HEK293T (cell line): ENCODE measurements at regions not wholly inside any gene's neighbourhood (a gene's known extent, or its start where the extent isn't known, plus 50 kb on each side); places are given as distances from the start of the nearest gene placed in this dataset.

Experiments
- CTCF ChIA-PET: fragments of 350-600 bp; formaldehyde crosslinking; extraction: SDS; loops from one replicate; lab custom pipeline; 2021; ENCODE audit warnings: antibody characterized with exemption, inconsistent platforms; lab: Yijun Ruan, JAX
- POLR2A ChIA-PET: fragments of 350-600 bp; formaldehyde crosslinking; extraction: SDS; loops from one replicate; lab custom pipeline; 2020; ENCODE audit warnings: antibody characterized with exemption, inconsistent platforms; lab: Yijun Ruan, JAX
- DNase-seq: peaks from one replicate; pipeline ENCODE4 v3.0.0; 2012; ENCODE audit warnings: mixed read lengths; ENCODE audit errors: extremely low spot score
- ARNT ChIP-seq: fragments of 450-650 bp; IDR thresholded peaks from 2 replicates; pipeline ENCODE4 v1.6.1; 2017; ENCODE audit warnings: mild to moderate bottlenecking
- BHLHE40 ChIP-seq: fragments of 450-650 bp; IDR thresholded peaks from 2 replicates; pipeline ENCODE4 v1.6.1; 2016; ENCODE audit warnings: mild to moderate bottlenecking, moderate library complexity, borderline replicate concordance
- CTBP1 ChIP-seq: fragments of 450-650 bp; IDR thresholded peaks from 2 replicates; pipeline ENCODE4 v1.6.1; 2016; ENCODE audit warnings: borderline replicate concordance
- ELF4 ChIP-seq: fragments of 450-650 bp; IDR thresholded peaks from 2 replicates; pipeline ENCODE4 v1.6.1; 2017; ENCODE audit warnings: antibody characterized with exemption
- FOXA1 ChIP-seq: fragments of 450-650 bp; IDR thresholded peaks from 2 replicates; pipeline ENCODE4 v1.6.1; 2016; ENCODE audit warnings: mild to moderate bottlenecking
- FOXK2 ChIP-seq: fragments of 450-650 bp; IDR thresholded peaks from 2 replicates; pipeline ENCODE4 v1.6.1; 2016; ENCODE audit warnings: mild to moderate bottlenecking
- FOXM1 ChIP-seq: fragments of 450-650 bp; IDR thresholded peaks from 2 replicates; pipeline ENCODE4 v1.6.1; 2017; ENCODE audit warnings: mild to moderate bottlenecking, borderline replicate concordance
- HDGF ChIP-seq: fragments of 450-650 bp; IDR thresholded peaks from 2 replicates; pipeline ENCODE4 v1.6.1; 2017; ENCODE audit warnings: antibody characterized with exemption, borderline replicate concordance
- L3MBTL2 ChIP-seq: fragments of 450-650 bp; conservative IDR thresholded peaks from 2 replicates; pipeline ENCODE4 v1.6.1; 2016; ENCODE audit warnings: mild to moderate bottlenecking
- LEF1 ChIP-seq: fragments of 450-650 bp; IDR thresholded peaks from 2 replicates; pipeline ENCODE4 v1.6.1; 2017; ENCODE audit warnings: mild to moderate bottlenecking, borderline replicate concordance
- NFRKB ChIP-seq: fragments of 450-650 bp; IDR thresholded peaks from 2 replicates; pipeline ENCODE4 v1.6.1; 2016; ENCODE audit warnings: mild to moderate bottlenecking, moderate library complexity
- SP1 ChIP-seq: fragments of 450-650 bp; IDR thresholded peaks from 2 replicates; pipeline ENCODE4 v1.6.1; 2017
- SUZ12 ChIP-seq: fragments of 450-650 bp; IDR thresholded peaks from 2 replicates; pipeline ENCODE4 v1.6.1; 2016; ENCODE audit warnings: mild to moderate bottlenecking
- TARDBP ChIP-seq: fragments of 450-650 bp; IDR thresholded peaks from 2 replicates; pipeline ENCODE4 v1.6.1; 2016
- ZNF384 ChIP-seq: fragments of 450-650 bp; IDR thresholded peaks from 2 replicates; pipeline ENCODE4 v1.6.1; 2016
- TF ChIP-seq, protein P1 (sequence below): fragments of 450-650 bp; IDR thresholded peaks from 2 replicates; pipeline ENCODE4 v1.6.1; 2016

DNA sequence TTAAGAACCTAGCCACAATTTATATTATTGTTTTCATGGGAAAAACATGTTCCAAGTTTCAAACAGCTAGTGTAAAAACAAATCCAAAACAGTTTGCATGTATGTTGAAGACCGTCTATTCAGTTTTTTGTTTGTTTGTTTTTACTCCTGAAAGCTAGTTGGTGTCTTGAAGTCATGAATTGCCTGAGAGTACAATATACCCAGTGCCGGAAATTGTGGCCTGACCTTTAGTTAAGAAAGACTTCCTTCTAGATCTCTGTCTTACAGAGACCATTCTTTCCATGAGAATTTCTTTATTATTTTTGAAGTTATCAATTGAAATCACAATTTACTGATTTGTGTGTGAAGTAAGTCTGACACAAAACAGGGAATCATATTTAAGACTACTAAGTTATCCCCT is 474.8 kb downstream of the KCNJ2 start:
- ChIA-PET POLR2A (no interaction called here), CTCF (no interaction called here)
- DNase-seq, result no peak
- TF ChIP-seq ZNF384 (no peak), SP1 (no peak), TARDBP (no peak), BHLHE40 (no peak), HDGF (no peak), ARNT (no peak), FOXM1 (no peak), FOXA1 (no peak), ELF4 (no peak), LEF1 (no peak), CTBP1 (no peak)
- TF ChIP-seq, protein P1, sequence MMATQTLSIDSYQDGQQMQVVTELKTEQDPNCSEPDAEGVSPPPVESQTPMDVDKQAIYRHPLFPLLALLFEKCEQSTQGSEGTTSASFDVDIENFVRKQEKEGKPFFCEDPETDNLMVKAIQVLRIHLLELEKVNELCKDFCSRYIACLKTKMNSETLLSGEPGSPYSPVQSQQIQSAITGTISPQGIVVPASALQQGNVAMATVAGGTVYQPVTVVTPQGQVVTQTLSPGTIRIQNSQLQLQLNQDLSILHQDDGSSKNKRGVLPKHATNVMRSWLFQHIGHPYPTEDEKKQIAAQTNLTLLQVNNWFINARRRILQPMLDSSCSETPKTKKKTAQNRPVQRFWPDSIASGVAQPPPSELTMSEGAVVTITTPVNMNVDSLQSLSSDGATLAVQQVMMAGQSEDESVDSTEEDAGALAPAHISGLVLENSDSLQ, result no peak

DNA sequence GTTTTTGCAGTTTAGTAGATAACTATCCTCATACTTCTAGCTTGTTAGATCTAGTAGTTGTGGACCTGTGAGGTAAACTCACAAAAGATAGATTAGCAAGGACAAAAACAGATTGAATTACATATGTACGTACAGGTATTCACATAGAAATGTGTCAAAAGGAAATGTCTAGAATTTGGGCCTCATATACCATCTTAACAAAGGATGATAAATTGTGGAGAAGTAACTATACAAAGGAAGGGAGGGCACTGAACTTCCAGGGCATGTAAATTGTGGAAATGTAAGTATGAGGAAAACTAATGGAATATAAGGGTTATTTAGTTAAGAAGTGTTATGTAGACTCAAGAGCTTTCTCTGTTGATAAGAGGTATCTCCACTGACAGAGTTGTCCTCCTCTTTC is 477.3 kb downstream of the KCNJ2 start:
- no peak for DNase-seq
- no peak for TF ChIP-seq SP1
- TF ChIP-seq, protein P1, result no peak
- no peak for TF ChIP-seq ZNF384
- CTCF ChIA-PET, result no interaction called here
- POLR2A ChIA-PET, result no interaction called here

DNA sequence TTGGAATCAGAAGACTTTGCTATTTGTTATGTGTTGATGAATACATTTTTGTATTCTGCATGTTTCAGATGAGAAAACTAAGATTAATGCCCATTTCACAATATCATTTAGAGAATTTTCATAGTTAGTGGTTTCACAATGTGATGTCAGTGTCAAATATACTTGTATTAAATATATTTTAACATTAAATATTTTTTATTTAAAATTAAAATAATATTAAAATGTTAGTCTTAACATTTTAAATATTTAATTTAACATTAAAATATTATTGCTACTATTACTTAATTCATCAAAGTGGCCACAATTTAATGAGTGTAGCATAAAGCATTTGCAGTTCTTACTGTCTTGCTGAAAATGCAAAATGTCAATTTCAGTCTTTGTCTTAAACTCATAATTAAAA is 478.8 kb downstream of the KCNJ2 start:
- POLR2A ChIA-PET, result no interaction called here
- DNase-seq, result no peak
- TF ChIP-seq BHLHE40 (no peak), L3MBTL2 (no peak), CTBP1 (no peak), TARDBP (no peak), FOXK2 (no peak), NFRKB (no peak), HDGF (no peak), FOXM1 (no peak), ARNT (no peak), SP1 (no peak), FOXA1 (no peak), SUZ12 (no peak), LEF1 (no peak)
- CTCF ChIA-PET, result no interaction called here

DNA sequence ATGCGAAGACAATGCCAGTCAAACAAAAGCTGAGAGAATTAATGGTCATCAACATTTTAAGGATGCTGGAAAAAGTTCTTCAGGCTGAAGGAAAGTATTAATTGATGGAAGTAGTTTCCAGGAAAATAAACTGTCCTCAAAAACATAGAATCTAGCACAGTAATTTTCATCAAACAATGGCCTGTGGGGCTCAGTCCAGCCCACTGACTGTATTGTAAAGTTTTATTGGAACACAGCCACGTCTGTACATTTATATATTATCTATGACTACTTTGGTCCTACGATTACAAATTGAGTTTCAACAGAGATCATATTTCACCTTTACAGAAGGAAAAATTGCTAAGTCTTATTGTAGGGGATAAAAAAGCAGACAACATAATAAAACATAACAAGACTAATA is 484.5 kb downstream of the KCNJ2 start:
- ChIA-PET CTCF (no interaction called here), POLR2A (interaction anchor here (0.6 kb wide), 1 partner anchor 226 kb away, joined by 3 read pairs; no protein-coding TSS in a partner anchor)

DNA sequence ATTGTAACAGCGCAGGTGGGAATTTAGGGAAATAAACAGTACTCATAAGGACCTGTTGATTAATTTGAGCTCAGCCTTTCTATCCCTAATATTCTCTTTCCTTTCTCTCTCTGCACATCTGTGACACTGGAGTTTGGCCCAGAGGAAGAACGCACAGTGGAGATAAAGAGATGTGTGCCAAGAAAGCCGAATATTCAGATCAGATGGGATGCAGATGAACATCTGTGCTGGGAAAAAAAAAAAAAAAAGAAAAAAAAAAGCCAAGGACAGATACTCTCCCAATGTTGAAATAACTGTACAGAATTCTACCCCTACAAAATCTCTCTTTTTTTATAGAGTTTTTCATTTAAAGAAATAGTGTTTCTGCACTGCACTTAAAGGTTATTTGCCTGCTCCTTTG is 485.4 kb downstream of the KCNJ2 start:
- no peak for DNase-seq
- TF ChIP-seq BHLHE40 (no peak), SUZ12 (no peak), ARNT (no peak), FOXA1 (no peak), CTBP1 (no peak), FOXK2 (no peak), HDGF (no peak)
- TF ChIP-seq, protein P1, result no peak
- POLR2A ChIA-PET, result no interaction called here
- CTCF ChIA-PET, result no interaction called here

More for the DNA sequence above, 484.5 kb downstream of the KCNJ2 start:
- no peak for DNase-seq
- no peak for TF ChIP-seq ELF4
- TF ChIP-seq, protein P1, result peak; percentile 35; the same call in 1 of the 2 replicates

DNA sequence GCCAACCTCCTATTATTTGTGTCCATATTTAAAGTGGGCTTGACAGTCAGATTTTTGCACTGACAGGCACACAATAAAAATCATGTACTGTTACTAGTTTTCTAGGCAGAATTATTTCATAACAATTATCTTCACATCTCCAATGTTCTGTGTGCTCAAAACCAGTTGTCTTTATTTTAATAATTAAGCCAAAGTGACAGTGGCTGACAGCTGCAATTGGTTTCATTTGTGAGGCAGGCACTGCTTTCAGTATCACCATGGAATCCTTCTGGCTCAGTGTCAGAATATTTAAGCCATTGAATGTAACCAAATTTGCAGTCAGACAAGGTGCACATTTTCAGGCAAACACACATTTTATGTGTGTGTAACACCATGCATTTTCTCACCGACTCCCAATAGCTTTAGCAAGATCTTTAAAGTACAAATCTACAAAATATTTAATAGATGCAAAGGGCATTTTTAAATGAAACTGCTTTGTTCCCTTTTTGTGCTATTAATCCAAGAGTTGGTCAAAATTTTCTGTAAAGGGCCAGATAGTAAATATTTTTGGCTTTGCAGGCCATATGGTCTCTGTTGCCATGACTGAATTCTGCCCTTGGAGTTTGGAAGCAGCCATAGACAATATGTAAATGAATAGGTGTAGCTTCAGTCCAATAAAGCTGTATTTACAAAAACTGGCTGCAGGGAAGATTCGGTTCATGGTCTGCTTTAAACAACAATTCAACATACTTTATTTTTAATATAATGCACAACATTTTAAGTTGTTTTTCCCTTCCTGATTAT is 486.0 kb downstream of the KCNJ2 start:
- no peak for DNase-seq
- ChIA-PET POLR2A (no interaction called here), CTCF (no interaction called here)
- TF ChIP-seq CTBP1, result no peak
- TF ChIP-seq BHLHE40, result no peak
- no peak for TF ChIP-seq ZNF384
- no peak for TF ChIP-seq L3MBTL2
- TF ChIP-seq, protein P1, result no peak
- TF ChIP-seq FOXA1, result no peak
- no peak for TF ChIP-seq ELF4
- no peak for TF ChIP-seq TARDBP
